DND-41 (cell line): ENCODE measurements at regions not wholly inside any gene's neighbourhood (a gene's known extent, or its start where the extent isn't known, plus 50 kb on each side); places are given as distances from the start of the nearest gene placed in this dataset.
"Not testable (repeated sequence)": the region's sequence is repeated elsewhere in the genome, so short reads cannot be mapped to it uniquely, and the experiment has no call there.

Experiments
- EZH2 ChIP-seq: IDR thresholded peaks from 3 replicates; pipeline ENCODE4 v1.6.1; 2012; ENCODE audit warnings: borderline replicate concordance, low read depth, mild to moderate bottlenecking, moderate library complexity, low read length, inconsistent platforms; ENCODE audit not compliant: severe bottlenecking
- TF ChIP-seq, protein P1 (sequence below): IDR thresholded peaks from 2 replicates; pipeline ENCODE4 v1.5.1; 2012; ENCODE audit warnings: borderline replicate concordance, low read length, moderate library complexity, mild to moderate bottlenecking; ENCODE audit not compliant: poor library complexity, severe bottlenecking; ENCODE audit errors: extremely low read depth

DNA sequence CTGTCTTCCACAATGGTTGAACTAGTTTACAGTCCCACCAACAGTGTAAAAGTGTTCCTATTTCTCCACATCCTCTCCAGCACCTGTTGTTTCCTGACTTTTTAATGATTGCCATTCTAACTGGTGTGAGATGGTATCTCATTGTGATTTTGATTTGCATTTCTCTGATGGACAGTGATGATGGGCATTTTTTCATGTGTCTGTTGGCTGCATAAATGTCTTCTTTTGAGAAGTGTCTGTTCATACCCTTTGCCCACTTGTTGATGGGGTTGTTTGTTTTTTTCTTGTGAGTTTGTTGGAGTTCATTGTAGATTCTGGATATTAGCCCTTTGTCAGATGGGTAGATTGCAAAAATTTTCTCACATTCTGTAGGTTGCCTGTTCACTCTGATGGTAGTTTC is 153.1 kb downstream of the ALX1 start:
- TF ChIP-seq, protein P1, sequence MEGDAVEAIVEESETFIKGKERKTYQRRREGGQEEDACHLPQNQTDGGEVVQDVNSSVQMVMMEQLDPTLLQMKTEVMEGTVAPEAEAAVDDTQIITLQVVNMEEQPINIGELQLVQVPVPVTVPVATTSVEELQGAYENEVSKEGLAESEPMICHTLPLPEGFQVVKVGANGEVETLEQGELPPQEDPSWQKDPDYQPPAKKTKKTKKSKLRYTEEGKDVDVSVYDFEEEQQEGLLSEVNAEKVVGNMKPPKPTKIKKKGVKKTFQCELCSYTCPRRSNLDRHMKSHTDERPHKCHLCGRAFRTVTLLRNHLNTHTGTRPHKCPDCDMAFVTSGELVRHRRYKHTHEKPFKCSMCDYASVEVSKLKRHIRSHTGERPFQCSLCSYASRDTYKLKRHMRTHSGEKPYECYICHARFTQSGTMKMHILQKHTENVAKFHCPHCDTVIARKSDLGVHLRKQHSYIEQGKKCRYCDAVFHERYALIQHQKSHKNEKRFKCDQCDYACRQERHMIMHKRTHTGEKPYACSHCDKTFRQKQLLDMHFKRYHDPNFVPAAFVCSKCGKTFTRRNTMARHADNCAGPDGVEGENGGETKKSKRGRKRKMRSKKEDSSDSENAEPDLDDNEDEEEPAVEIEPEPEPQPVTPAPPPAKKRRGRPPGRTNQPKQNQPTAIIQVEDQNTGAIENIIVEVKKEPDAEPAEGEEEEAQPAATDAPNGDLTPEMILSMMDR = not testable (repeated sequence)
- not testable (repeated sequence) for TF ChIP-seq EZH2
